Sigmoid colon (tissue), 6 donors: ENCODE measurements at regions not wholly inside any gene's neighbourhood (a gene's known extent, or its start where the extent isn't known, plus 50 kb on each side); places are given as distances from the start of the nearest gene placed in this dataset.

Experiments
- DNase-seq: peaks from one replicate; pipeline ENCODE4 v3.0.0-alpha.2; 2019
- H3K27ac ChIP-seq, 4 donors: fragments of 200-600 bp; sonication (generic); one replicate each; pipeline ENCODE4 v1.5.1; 2016 to 2019; ENCODE audit warnings: mild to moderate bottlenecking in 1 of 4
- H3K27me3 ChIP-seq, 3 donors: fragments of 200-600 bp; sonication (generic); one replicate each; pipeline ENCODE4 v1.5.1; 2019; ENCODE audit warnings: mild to moderate bottlenecking in 1 of 3
- H3K36me3 ChIP-seq, 4 donors: fragments of 200-600 bp; sonication (generic); one replicate each; pipeline ENCODE4 v1.5.1; 2016 to 2019
- H3K4me1 ChIP-seq, 4 donors: fragments of 200-600 bp; sonication (generic); one replicate each; pipeline ENCODE4 v1.5.1; 2017 to 2019
- H3K4me3 ChIP-seq, 4 donors: fragments of 200-600 bp; sonication (generic); one replicate each; pipeline ENCODE4 v1.5.1; 2017 to 2019; ENCODE audit warnings: mild to moderate bottlenecking in 2 of 4, moderate library complexity in 1 of 4
- H3K9me3 ChIP-seq, 4 donors: fragments of 200-600 bp in 3 of 4; sonication (generic) in 3 of 4; one replicate each; pipeline versions ENCODE4 v1.5.1 to v1.6.1; 2013 to 2019
- CTCF ChIP-seq, 4 experiments: fragments of 450-650 bp in 3 of 4; fragments of 200-600 bp in 1 of 4; IDR thresholded peaks; one replicate each; pipeline ENCODE4 v1.5.1; 2016 to 2019; ENCODE audit warnings: antibody characterized with exemption in 4 of 4, mild to moderate bottlenecking in 3 of 4, moderate library complexity in 2 of 4
- EP300 ChIP-seq, 4 donors: sonication (generic); formaldehyde crosslinking; IDR thresholded peaks; one replicate each; pipeline ENCODE4 v1.6.1; 2017; ENCODE audit warnings: antibody characterized with exemption in 4 of 4
- POLR2A ChIP-seq, 2 donors: fragments of 450-650 bp; IDR thresholded peaks; one replicate each; pipeline ENCODE4 v1.6.1; 2016; ENCODE audit warnings: antibody characterized with exemption in 2 of 2, mild to moderate bottlenecking in 2 of 2, moderate library complexity in 2 of 2
- POLR2AphosphoS5 ChIP-seq, 4 donors: sonication (generic); formaldehyde crosslinking; IDR thresholded peaks; one replicate each; pipeline ENCODE4 v1.6.1; 2017; ENCODE audit warnings: antibody characterized with exemption in 4 of 4
- WGBS, 2 donors: extraction: QIAGEN DNeasy Blood & Tissue Kit; methylation state at CpG; one replicate each; pipeline ENCODE4 v1.1.7; 2013; 5-methylcytosine and 5-hydroxymethylcytosine counted together
- intact Hi-C: fragments of 100-400 bp; cut with DNase I; formaldehyde crosslinking; loops from one replicate; pipeline ENCODE4 v1.15.1; 2023
- donor health status: healthy with polysubstance abuse.
- donor health status: healthy.

GRCh38 chr13:78827471-78827870 is 168.5 kb upstream of the OBI1 start:
- no peak overlapping the region for H3K27ac ChIP-seq
- H3K4me1 ChIP-seq: no peaks in the 10 kb centered on the region
- DNase-seq: no peak
- no peak overlapping the region for H3K4me3 ChIP-seq
- no peaks in the 10 kb centered on the region for H3K36me3 ChIP-seq
- no peaks in the 10 kb centered on the region for H3K27me3 ChIP-seq
- H3K9me3 ChIP-seq: no peaks in the 10 kb centered on the region
- TF ChIP-seq EP300 (IDR thresholded peaks at IDR 0.05) (no peak), CTCF (IDR thresholded peaks at IDR 0.05) (no peak), POLR2AphosphoS5 (IDR thresholded peaks at IDR 0.05) (no peak), POLR2A (IDR thresholded peaks at IDR 0.05) (no peak)
- 53 to 60% methylated on average over 3 of the region's 3 CpGs for WGBS, 2 donors
- intact Hi-C loops: no loop called here

- no peak for DNase-seq
- WGBS, 2 donors: 82 to 85% methylated on average over 2 of the region's 2 CpGs
Measured at GRCh38 chr13:78826936-78827335, 168.0 kb upstream of the OBI1 start.

GRCh38 chr13:78826312-78826711 is 167.4 kb upstream of the OBI1 start:
- no peak for DNase-seq
- no peaks in the 10 kb centered on the region for H3K27me3 ChIP-seq
- 73 to 93% methylated on average over 1 of the region's 1 CpG for WGBS, 2 donors
- no peaks in the 10 kb centered on the region for H3K36me3 ChIP-seq
- no peak overlapping the region for H3K27ac ChIP-seq
- no peak overlapping the region for H3K4me3 ChIP-seq
- H3K4me1 ChIP-seq: no peaks in the 10 kb centered on the region
- TF ChIP-seq CTCF (IDR thresholded peaks at IDR 0.05): no peak
- H3K9me3 ChIP-seq: no peaks in the 10 kb centered on the region
- intact Hi-C loops: no loop called here

More at GRCh38 chr13:78826936-78827335, 168.0 kb upstream of the OBI1 start:
- intact Hi-C loops: no loop called here
- no peaks in the 10 kb centered on the region for H3K36me3 ChIP-seq
- no peaks in the 10 kb centered on the region for H3K27me3 ChIP-seq
- TF ChIP-seq CTCF (IDR thresholded peaks at IDR 0.05) (no peak), EP300 (IDR thresholded peaks at IDR 0.05) (no peak)
- H3K4me3 ChIP-seq: no peak overlapping the region
- H3K27ac ChIP-seq: no peak overlapping the region
- no peaks in the 10 kb centered on the region for H3K9me3 ChIP-seq
- H3K4me1 ChIP-seq: no peaks in the 10 kb centered on the region

GRCh38 chr13:78820541-78820940 is 161.6 kb upstream of the OBI1 start:
- H3K27me3 ChIP-seq: no peaks in the 10 kb centered on the region
- no peaks in the 10 kb centered on the region for H3K4me1 ChIP-seq
- H3K27ac ChIP-seq: no peak overlapping the region
- intact Hi-C loops: no loop called here
- H3K9me3 ChIP-seq: no peaks in the 10 kb centered on the region
- H3K4me3 ChIP-seq: no peak overlapping the region
- WGBS, 2 donors: 76 to 81% methylated on average over 1 of the region's 1 CpG
- TF ChIP-seq CTCF (IDR thresholded peaks at IDR 0.05) (no peak), POLR2AphosphoS5 (IDR thresholded peaks at IDR 0.05) (no peak), EP300 (IDR thresholded peaks at IDR 0.05) (no peak), POLR2A (IDR thresholded peaks at IDR 0.05) (no peak)
- H3K36me3 ChIP-seq: no peaks in the 10 kb centered on the region
- no peak for DNase-seq

- Histone ChIP-seq H3K27ac (no peak overlapping the region), H3K27me3 (no peaks in the 10 kb centered on the region), H3K9me3 (no peaks in the 10 kb centered on the region), H3K4me1 (no peaks in the 10 kb centered on the region), H3K36me3 (no peaks in the 10 kb centered on the region), H3K4me3 (no peak overlapping the region)
- 69 to 71% methylated on average over 15 of the region's 15 CpGs for WGBS, 2 donors
- TF ChIP-seq CTCF (IDR thresholded peaks at IDR 0.05) (no peak), POLR2AphosphoS5 (IDR thresholded peaks at IDR 0.05) (no peak), EP300 (IDR thresholded peaks at IDR 0.05) (no peak), POLR2A (IDR thresholded peaks at IDR 0.05) (no peak)
- intact Hi-C loops: no loop called here
- DNase-seq: no peak
Measured at GRCh38 chr13:78816592-78816991, 157.6 kb upstream of the OBI1 start.
